Hepatocyte (in vitro differentiated cells): ENCODE measurements at regions not wholly inside any gene's neighbourhood (a gene's known extent, or its start where the extent isn't known, plus 50 kb on each side); places are given as distances from the start of the nearest gene placed in this dataset.
A peak's percentile ranks its signal among the peaks of the same experiment; 100 is the strongest.

Experiments
- DNase-seq: peaks from one replicate; pipeline ENCODE4 v3.0.0-alpha.2; 2016; ENCODE audit warnings: low spot score
- H2AFZ ChIP-seq: fragments of 200-600 bp; sonication (generic); 2 replicates; pipeline ENCODE4 v1.6.0; 2016; ENCODE audit warnings: antibody characterized with exemption, mild to moderate bottlenecking
- H3K27ac ChIP-seq: fragments of 200-600 bp; sonication (generic); 2 replicates; pipeline ENCODE4 v1.5.1; 2016; ENCODE audit warnings: mild to moderate bottlenecking
- H3K27me3 ChIP-seq: fragments of 200-600 bp; sonication (generic); 2 replicates; pipeline ENCODE4 v1.6.1; 2016
- H3K36me3 ChIP-seq: fragments of 200-600 bp; sonication (generic); replicated peaks from 2 replicates; pipeline ENCODE4 v1.5.1; 2016; ENCODE audit warnings: low read depth; ENCODE audit not compliant: insufficient read depth
- H3K4me1 ChIP-seq: fragments of 200-600 bp; sonication (generic); 2 replicates; pipeline ENCODE4 v1.5.1; 2016; ENCODE audit warnings: mild to moderate bottlenecking, moderate library complexity; ENCODE audit not compliant: insufficient read depth
- H3K4me2 ChIP-seq: fragments of 200-600 bp; sonication (generic); 2 replicates; pipeline ENCODE4 v1.6.0; 2016
- H3K4me3 ChIP-seq: fragments of 200-600 bp; sonication (generic); 2 replicates; pipeline ENCODE4 v1.5.1; 2016; ENCODE audit warnings: mild to moderate bottlenecking
- H3K79me2 ChIP-seq: fragments of 200-600 bp; sonication (generic); 2 replicates; pipeline ENCODE4 v1.6.0; 2017; ENCODE audit warnings: mild to moderate bottlenecking
- H3K9me2 ChIP-seq: fragments of 200-600 bp; sonication (generic); replicated peaks from 2 replicates; pipeline ENCODE4 v1.6.0; 2017; ENCODE audit warnings: mild to moderate bottlenecking; ENCODE audit not compliant: insufficient read depth
- H3K9me3 ChIP-seq: fragments of 200-600 bp; sonication (generic); 2 replicates; pipeline ENCODE4 v1.5.1; 2016; ENCODE audit warnings: low read depth, mild to moderate bottlenecking
- H4K20me1 ChIP-seq: fragments of 200-600 bp; sonication (generic); 2 replicates; pipeline ENCODE4 v1.6.0; 2016; ENCODE audit warnings: mild to moderate bottlenecking; ENCODE audit not compliant: insufficient read depth, poor library complexity, severe bottlenecking
- CTCF ChIP-seq: fragments of 200-600 bp; sonication (generic); IDR thresholded peaks from 2 replicates; pipeline ENCODE4 v1.5.1; 2016; ENCODE audit warnings: antibody characterized with exemption, mild to moderate bottlenecking; ENCODE audit not compliant: poor library complexity
- EZH2 ChIP-seq: fragments of 200-600 bp; sonication (generic); IDR thresholded peaks from 2 replicates; pipeline ENCODE4 v1.6.1; 2016; ENCODE audit warnings: antibody characterized with exemption, mild to moderate bottlenecking, borderline replicate concordance
- EZH2phosphoT487 ChIP-seq: fragments of 200-600 bp; sonication (generic); IDR thresholded peaks from one replicate; pipeline ENCODE4 v1.6.1; 2018; ENCODE audit warnings: antibody characterized with exemption, mild to moderate bottlenecking, low read depth, moderate library complexity; ENCODE audit not compliant: unreplicated experiment, severe bottlenecking
- WGBS: methylation state at CpG from one replicate; pipeline ENCODE4 v1.1.6; 2016; ENCODE audit warnings: low lambda C conversion rate; ENCODE audit errors: missing lambda C conversion rate; 5-methylcytosine and 5-hydroxymethylcytosine counted together

DNA sequence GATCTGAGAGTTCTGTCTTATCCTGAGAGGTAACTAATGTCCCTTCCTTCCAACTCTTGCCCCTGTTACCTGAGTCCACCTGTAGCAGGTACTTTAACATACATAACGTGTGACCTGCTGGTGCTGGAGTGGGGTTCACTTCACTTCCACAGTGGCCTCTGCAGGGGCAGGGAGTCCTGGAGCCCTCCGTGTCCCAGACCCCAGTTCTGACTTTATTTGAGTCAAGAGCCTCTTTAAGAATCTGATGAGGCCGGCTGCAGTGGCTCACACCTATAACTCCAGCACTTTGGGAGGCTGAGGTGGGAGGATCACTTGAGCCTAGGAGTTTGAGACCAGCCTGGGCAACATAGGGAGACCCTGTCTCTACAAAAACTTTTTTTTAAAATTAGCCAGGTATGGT is 117.0 kb upstream of the RET start:
- Histone ChIP-seq H3K4me2 (no peak overlapping the region), H3K9me2 (no peaks in the 10 kb centered on the region), H3K27me3 (no peaks in the 10 kb centered on the region), H3K4me3 (no peak overlapping the region), H3K9me3 (no peaks in the 10 kb centered on the region), H3K27ac (no peak overlapping the region), H3K4me1 (no peaks in the 10 kb centered on the region), H3K36me3 (no peaks in the 10 kb centered on the region), H2AFZ (no peak overlapping the region), H4K20me1 (no peaks in the 10 kb centered on the region), H3K79me2 (no peaks in the 10 kb centered on the region)
- no peak for DNase-seq
- whole genome bisulfite sequencing = 93% methylated on average over 3 of the region's 3 CpGs
- TF ChIP-seq EZH2phosphoT487 (no peak), EZH2 (no peak), CTCF (no peak)

GRCh38 chr10:42960491-42960990 is 116.3 kb upstream of the RET start:
- 83% methylated on average over 7 of the region's 7 CpGs for WGBS
- DNase-seq = peak; percentile 12
- no peak overlapping the region for H2AFZ ChIP-seq

GRCh38 chr10:42960991-42961795 is 115.7 kb upstream of the RET start:
- whole genome bisulfite sequencing = 89% methylated on average over 10 of the region's 10 CpGs
- Histone ChIP-seq H3K9me2 (no peaks in the 10 kb centered on the region), H3K79me2 (no peaks in the 10 kb centered on the region)

More at GRCh38 chr10:42960491-42960990, 116.3 kb upstream of the RET start:
- Histone ChIP-seq H3K27me3 (no peaks in the 10 kb centered on the region), H3K9me3 (no peaks in the 10 kb centered on the region), H3K4me3 (no peak overlapping the region), H3K9me2 (no peaks in the 10 kb centered on the region), H3K27ac (no peak overlapping the region), H4K20me1 (no peaks in the 10 kb centered on the region), H3K79me2 (no peaks in the 10 kb centered on the region), H3K4me1 (no peaks in the 10 kb centered on the region), H3K4me2 (no peak overlapping the region), H3K36me3 (no peaks in the 10 kb centered on the region)
- TF ChIP-seq EZH2 = no peak
- no peak for TF ChIP-seq CTCF
- TF ChIP-seq EZH2phosphoT487 = no peak

GRCh38 chr10:42961796-42962109 is 115.1 kb upstream of the RET start:
- Histone ChIP-seq H2AFZ (no peak overlapping the region), H3K36me3 (no peaks in the 10 kb centered on the region), H3K79me2 (no peaks in the 10 kb centered on the region), H3K4me2 (no peak overlapping the region), H4K20me1 (no peaks in the 10 kb centered on the region), H3K9me3 (no peaks in the 10 kb centered on the region), H3K9me2 (no peaks in the 10 kb centered on the region), H3K27ac (no peak overlapping the region), H3K4me1 (no peaks in the 10 kb centered on the region), H3K4me3 (no peak overlapping the region), H3K27me3 (no peaks in the 10 kb centered on the region)
- TF ChIP-seq EZH2phosphoT487 (no peak), CTCF (no peak), EZH2 (no peak)
- DNase-seq = no peak
- WGBS = 72% methylated on average over 6 of the region's 6 CpGs

More at GRCh38 chr10:42960991-42961795, 115.7 kb upstream of the RET start:
- no peaks in the 10 kb centered on the region for H3K36me3 ChIP-seq
- H3K27ac ChIP-seq = no peak overlapping the region
- DNase-seq = no peak
- H3K4me1 ChIP-seq = no peaks in the 10 kb centered on the region
- H3K4me2 ChIP-seq = no peak overlapping the region
- no peaks in the 10 kb centered on the region for H4K20me1 ChIP-seq
- no peaks in the 10 kb centered on the region for H3K27me3 ChIP-seq
- TF ChIP-seq EZH2 = no peak
- no peak overlapping the region for H2AFZ ChIP-seq
- no peak overlapping the region for H3K4me3 ChIP-seq
- no peaks in the 10 kb centered on the region for H3K9me3 ChIP-seq
